Lower leg skin (tissue), 3 donors: ENCODE measurements at regions not wholly inside any gene's neighbourhood (a gene's known extent, or its start where the extent isn't known, plus 50 kb on each side); places are given as distances from the start of the nearest gene placed in this dataset.

ENCODE experiments used
- POLR2A ChIP-seq, 2 donors: fragments of 450-650 bp; IDR thresholded peaks; one replicate each; pipeline ENCODE4 v1.6.1; 2016 to 2017; ENCODE audit warnings: antibody characterized with exemption in 2 of 2, mild to moderate bottlenecking in 1 of 2, moderate library complexity in 1 of 2
- TF ChIP-seq, protein P1 (sequence below), 3 donors: fragments of 450-650 bp; IDR thresholded peaks; one replicate each; pipeline ENCODE4 v1.5.1; 2016; ENCODE audit warnings: antibody characterized with exemption in 3 of 3, mild to moderate bottlenecking in 3 of 3, moderate library complexity in 2 of 3

DNA sequence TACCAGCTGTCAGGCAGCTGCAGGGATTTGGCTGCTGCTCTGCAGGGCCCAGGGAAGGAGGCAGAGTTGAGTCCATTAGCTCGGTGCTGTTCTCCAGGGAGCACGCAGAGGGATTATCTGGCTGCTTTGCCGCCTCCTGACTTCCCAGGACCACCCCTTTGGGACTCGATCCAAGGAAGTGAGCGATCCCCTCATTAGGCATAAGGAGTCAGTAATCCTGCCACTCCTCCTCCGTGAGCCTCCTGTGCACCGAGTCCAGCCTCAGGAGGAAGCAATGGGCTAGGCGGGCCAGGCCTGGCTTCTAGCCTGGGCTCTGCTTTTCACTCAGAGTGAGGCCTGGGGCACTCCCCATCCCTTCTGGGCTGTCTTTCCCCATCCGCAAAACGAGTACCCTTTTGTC, 417.9 kb downstream of the RPS24 start:
- TF ChIP-seq, protein P1, sequence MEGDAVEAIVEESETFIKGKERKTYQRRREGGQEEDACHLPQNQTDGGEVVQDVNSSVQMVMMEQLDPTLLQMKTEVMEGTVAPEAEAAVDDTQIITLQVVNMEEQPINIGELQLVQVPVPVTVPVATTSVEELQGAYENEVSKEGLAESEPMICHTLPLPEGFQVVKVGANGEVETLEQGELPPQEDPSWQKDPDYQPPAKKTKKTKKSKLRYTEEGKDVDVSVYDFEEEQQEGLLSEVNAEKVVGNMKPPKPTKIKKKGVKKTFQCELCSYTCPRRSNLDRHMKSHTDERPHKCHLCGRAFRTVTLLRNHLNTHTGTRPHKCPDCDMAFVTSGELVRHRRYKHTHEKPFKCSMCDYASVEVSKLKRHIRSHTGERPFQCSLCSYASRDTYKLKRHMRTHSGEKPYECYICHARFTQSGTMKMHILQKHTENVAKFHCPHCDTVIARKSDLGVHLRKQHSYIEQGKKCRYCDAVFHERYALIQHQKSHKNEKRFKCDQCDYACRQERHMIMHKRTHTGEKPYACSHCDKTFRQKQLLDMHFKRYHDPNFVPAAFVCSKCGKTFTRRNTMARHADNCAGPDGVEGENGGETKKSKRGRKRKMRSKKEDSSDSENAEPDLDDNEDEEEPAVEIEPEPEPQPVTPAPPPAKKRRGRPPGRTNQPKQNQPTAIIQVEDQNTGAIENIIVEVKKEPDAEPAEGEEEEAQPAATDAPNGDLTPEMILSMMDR (IDR thresholded peaks at IDR 0.05), result no peak
- no peak for TF ChIP-seq POLR2A (IDR thresholded peaks at IDR 0.05)
